ENCODE measurements at regions not wholly inside any gene's neighbourhood (a gene's known extent, or its start where the extent isn't known, plus 50 kb on each side); places are given as distances from the start of the nearest gene placed in this dataset.

DNA sequence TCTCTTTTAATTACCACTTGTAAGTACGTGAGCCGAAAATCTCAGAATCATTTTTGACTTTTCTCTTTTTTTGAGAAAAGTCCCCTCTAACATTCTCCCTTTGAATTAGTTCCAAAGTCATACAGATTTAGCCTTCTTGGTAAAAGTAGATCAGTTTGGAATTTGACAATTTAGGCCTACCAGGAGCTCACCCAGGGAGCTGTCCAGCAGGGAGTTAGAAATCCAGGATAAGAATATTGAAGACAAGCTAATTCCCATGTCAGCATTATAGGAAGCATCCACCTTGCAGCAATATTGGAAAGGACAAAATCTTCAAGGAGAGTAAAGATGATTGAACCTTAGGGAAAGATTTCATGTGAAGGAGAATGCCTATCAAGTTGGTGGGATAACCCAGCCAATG is 352.2 kb upstream of the CPEB2 start:
- no peak for DNase-seq (ENCODE audit: low spot score)
- H3K36me3 ChIP-seq (ENCODE audit: insufficient read depth), result no peaks in the 10 kb centered on the region
- no peaks in the 10 kb centered on the region for H3K27me3 ChIP-seq (ENCODE audit: insufficient read depth)
- Mint-ChIP-seq H3K27me3 (ENCODE audit: insufficient read depth, low read depth, poor library complexity) (no peaks in the 10 kb centered on the region), H3K9me3 (peaks cover 2% of the 10 kb centered on the region; the same call in 1 of the 3 replicates), H3K36me3 (ENCODE audit: low read depth) (no peaks in the 10 kb centered on the region; the same call in 2 of the 3 replicates), H3K4me1 (no peaks in the 10 kb centered on the region), H3K27ac (no peak overlapping the region), H3K4me3 (no peak overlapping the region)
- H4K20me1 ChIP-seq (replicated peaks; ENCODE audit: insufficient read depth), result no peaks in the 10 kb centered on the region
- H3K4me3 ChIP-seq, result no peak overlapping the region
- TF ChIP-seq, protein P1, sequence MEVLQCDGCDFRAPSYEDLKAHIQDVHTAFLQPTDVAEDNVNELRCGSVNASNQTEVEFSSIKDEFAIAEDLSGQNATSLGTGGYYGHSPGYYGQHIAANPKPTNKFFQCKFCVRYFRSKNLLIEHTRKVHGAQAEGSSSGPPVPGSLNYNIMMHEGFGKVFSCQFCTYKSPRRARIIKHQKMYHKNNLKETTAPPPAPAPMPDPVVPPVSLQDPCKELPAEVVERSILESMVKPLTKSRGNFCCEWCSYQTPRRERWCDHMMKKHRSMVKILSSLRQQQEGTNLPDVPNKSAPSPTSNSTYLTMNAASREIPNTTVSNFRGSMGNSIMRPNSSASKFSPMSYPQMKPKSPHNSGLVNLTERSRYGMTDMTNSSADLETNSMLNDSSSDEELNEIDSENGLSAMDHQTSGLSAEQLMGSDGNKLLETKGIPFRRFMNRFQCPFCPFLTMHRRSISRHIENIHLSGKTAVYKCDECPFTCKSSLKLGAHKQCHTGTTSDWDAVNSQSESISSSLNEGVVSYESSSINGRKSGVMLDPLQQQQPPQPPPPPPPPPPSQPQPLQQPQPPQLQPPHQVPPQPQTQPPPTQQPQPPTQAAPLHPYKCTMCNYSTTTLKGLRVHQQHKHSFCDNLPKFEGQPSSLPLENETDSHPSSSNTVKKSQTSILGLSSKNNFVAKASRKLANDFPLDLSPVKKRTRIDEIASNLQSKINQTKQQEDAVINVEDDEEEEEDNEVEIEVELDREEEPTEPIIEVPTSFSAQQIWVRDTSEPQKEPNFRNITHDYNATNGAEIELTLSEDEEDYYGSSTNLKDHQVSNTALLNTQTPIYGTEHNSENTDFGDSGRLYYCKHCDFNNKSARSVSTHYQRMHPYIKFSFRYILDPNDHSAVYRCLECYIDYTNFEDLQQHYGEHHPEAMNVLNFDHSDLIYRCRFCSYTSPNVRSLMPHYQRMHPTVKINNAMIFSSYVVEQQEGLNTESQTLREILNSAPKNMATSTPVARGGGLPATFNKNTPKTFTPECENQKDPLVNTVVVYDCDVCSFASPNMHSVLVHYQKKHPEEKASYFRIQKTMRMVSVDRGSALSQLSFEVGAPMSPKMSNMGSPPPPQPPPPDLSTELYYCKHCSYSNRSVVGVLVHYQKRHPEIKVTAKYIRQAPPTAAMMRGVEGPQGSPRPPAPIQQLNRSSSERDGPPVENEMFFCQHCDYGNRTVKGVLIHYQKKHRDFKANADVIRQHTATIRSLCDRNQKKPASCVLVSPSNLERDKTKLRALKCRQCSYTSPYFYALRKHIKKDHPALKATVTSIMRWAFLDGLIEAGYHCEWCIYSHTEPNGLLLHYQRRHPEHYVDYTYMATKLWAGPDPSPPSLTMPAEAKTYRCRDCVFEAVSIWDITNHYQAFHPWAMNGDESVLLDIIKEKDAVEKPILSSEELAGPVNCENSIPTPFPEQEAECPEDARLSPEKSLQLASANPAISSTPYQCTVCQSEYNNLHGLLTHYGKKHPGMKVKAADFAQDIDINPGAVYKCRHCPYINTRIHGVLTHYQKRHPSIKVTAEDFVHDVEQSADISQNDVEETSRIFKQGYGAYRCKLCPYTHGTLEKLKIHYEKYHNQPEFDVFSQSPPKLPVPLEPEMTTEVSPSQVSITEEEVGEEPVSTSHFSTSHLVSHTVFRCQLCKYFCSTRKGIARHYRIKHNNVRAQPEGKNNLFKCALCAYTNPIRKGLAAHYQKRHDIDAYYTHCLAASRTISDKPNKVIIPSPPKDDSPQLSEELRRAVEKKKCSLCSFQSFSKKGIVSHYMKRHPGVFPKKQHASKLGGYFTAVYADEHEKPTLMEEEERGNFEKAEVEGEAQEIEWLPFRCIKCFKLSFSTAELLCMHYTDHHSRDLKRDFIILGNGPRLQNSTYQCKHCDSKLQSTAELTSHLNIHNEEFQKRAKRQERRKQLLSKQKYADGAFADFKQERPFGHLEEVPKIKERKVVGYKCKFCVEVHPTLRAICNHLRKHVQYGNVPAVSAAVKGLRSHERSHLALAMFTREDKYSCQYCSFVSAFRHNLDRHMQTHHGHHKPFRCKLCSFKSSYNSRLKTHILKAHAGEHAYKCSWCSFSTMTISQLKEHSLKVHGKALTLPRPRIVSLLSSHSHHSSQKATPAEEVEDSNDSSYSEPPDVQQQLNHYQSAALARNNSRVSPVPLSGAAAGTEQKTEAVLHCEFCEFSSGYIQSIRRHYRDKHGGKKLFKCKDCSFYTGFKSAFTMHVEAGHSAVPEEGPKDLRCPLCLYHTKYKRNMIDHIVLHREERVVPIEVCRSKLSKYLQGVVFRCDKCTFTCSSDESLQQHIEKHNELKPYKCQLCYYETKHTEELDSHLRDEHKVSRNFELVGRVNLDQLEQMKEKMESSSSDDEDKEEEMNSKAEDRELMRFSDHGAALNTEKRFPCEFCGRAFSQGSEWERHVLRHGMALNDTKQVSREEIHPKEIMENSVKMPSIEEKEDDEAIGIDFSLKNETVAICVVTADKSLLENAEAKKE (CRISPR knock-in tag; IDR thresholded peaks at IDR 0.05), result no peak
- no peak for TF ChIP-seq EZH2phosphoT487 (IDR thresholded peaks at IDR 0.05; ENCODE audit: unreplicated experiment)
- TF ChIP-seq, protein P2, sequence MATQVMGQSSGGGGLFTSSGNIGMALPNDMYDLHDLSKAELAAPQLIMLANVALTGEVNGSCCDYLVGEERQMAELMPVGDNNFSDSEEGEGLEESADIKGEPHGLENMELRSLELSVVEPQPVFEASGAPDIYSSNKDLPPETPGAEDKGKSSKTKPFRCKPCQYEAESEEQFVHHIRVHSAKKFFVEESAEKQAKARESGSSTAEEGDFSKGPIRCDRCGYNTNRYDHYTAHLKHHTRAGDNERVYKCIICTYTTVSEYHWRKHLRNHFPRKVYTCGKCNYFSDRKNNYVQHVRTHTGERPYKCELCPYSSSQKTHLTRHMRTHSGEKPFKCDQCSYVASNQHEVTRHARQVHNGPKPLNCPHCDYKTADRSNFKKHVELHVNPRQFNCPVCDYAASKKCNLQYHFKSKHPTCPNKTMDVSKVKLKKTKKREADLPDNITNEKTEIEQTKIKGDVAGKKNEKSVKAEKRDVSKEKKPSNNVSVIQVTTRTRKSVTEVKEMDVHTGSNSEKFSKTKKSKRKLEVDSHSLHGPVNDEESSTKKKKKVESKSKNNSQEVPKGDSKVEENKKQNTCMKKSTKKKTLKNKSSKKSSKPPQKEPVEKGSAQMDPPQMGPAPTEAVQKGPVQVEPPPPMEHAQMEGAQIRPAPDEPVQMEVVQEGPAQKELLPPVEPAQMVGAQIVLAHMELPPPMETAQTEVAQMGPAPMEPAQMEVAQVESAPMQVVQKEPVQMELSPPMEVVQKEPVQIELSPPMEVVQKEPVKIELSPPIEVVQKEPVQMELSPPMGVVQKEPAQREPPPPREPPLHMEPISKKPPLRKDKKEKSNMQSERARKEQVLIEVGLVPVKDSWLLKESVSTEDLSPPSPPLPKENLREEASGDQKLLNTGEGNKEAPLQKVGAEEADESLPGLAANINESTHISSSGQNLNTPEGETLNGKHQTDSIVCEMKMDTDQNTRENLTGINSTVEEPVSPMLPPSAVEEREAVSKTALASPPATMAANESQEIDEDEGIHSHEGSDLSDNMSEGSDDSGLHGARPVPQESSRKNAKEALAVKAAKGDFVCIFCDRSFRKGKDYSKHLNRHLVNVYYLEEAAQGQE (IDR thresholded peaks at IDR 0.05; ENCODE audit: unreplicated experiment), result peak; percentile 65
- TF ChIP-seq CTCF (conservative IDR thresholded peaks at IDR 0.05; ENCODE audit: low read depth in 2 of 2), result no peak
- peaks cover 17% of the 10 kb centered on the region; the same call in 1 of the 2 replicates for H3K9me2 ChIP-seq (ENCODE audit: insufficient read depth)
- H3K79me2 ChIP-seq (replicated peaks; ENCODE audit: insufficient read depth), result no peaks in the 10 kb centered on the region
- no peaks in the 10 kb centered on the region for H3K4me1 ChIP-seq (ENCODE audit: insufficient read depth)
- H3K27ac ChIP-seq (ENCODE audit: low read depth), result no peak overlapping the region
- H3K4me2 ChIP-seq, result no peak overlapping the region
- ATAC-seq, result no peak
- no peaks in the 10 kb centered on the region for H3F3A ChIP-seq (replicated peaks; ENCODE audit: low read depth)
- H2AFZ ChIP-seq, result no peak overlapping the region

Measured in GM23338 (cell line).